ENCODE measurements at regions not wholly inside any gene's neighbourhood (a gene's known extent, or its start where the extent isn't known, plus 50 kb on each side); places are given as distances from the start of the nearest gene placed in this dataset.

GRCh38 chr11:28481616-28482480 is 373.7 kb downstream of the METTL15 start:
- CTCF ChIA-PET, result no interaction called here
- Histone ChIP-seq H3K4me1 (ENCODE audit: control insufficient read depth, insufficient read depth, low read length) (no peaks in the 10 kb centered on the region), H3K36me3 (ENCODE audit: control insufficient read depth, insufficient read depth, low read length) (no peaks in the 10 kb centered on the region), H3K4me3 (ENCODE audit: low read depth in 2 of 2, low read length in 2 of 2) (no peak overlapping the region), H3K27me3 (ENCODE audit: control insufficient read depth, insufficient read depth, low read length) (no peaks in the 10 kb centered on the region), H3K9me3 (ENCODE audit: control insufficient read depth, insufficient read depth, low read depth, low read length) (no peaks in the 10 kb centered on the region), H3K27ac (ENCODE audit: low read length) (no peak overlapping the region)
- no peak for TF ChIP-seq SIN3A (IDR thresholded peaks at IDR 0.05; ENCODE audit: borderline replicate concordance, insufficient read depth, low read depth, low read length)
- no peak for TF ChIP-seq REST (IDR thresholded peaks at IDR 0.05; ENCODE audit: insufficient read depth in 1 of 2, low read depth in 2 of 2, low read length in 1 of 2)
- TF ChIP-seq TCF7L2 (IDR thresholded peaks at IDR 0.05; ENCODE audit: low read depth, low read length), result no peak
- TF ChIP-seq POLR2AphosphoS5 (IDR thresholded peaks at IDR 0.05; ENCODE audit: low read depth, low read length), result no peak
- no peak for TF ChIP-seq CTCF (IDR thresholded peaks at IDR 0.05)
- DNase-seq (ENCODE audit: low read depth, low spot score), result no peak
- POLR2A ChIA-PET, result no interaction called here
- intact Hi-C loops (cut with micrococcal nuclease; ENCODE audit: unreplicated experiment), result no loop called here
- no peak for ATAC-seq
- in situ Hi-C loops (cut with HindIII; ENCODE audit: low pct_unique_long_range_greater_than_20kb, low sequenced_read_pairs), result no loop called here
- BruUV-seq (replicated peaks), result no TSS peak

GRCh38 chr11:28480406-28480805 is 372.2 kb downstream of the METTL15 start:
- Histone ChIP-seq H3K9me3 (ENCODE audit: control insufficient read depth, insufficient read depth, low read depth, low read length) (no peaks in the 10 kb centered on the region), H3K27me3 (ENCODE audit: control insufficient read depth, insufficient read depth, low read length) (no peaks in the 10 kb centered on the region), H3K27ac (ENCODE audit: low read length) (no peak overlapping the region), H3K4me3 (ENCODE audit: low read depth in 2 of 2, low read length in 2 of 2) (no peak overlapping the region), H3K36me3 (ENCODE audit: control insufficient read depth, insufficient read depth, low read length) (no peaks in the 10 kb centered on the region), H3K4me1 (ENCODE audit: control insufficient read depth, insufficient read depth, low read length) (no peaks in the 10 kb centered on the region)
- ATAC-seq (no peak), DNase-seq (ENCODE audit: low read depth, low spot score) (no peak)
- CTCF ChIA-PET, result interaction anchor here (0.6 kb wide), 1 partner anchor 715 kb away, joined by 4 read pairs; no protein-coding TSS in a partner anchor
- in situ Hi-C loops (cut with HindIII; ENCODE audit: low pct_unique_long_range_greater_than_20kb, low sequenced_read_pairs) (no loop called here), intact Hi-C loops (cut with micrococcal nuclease; ENCODE audit: unreplicated experiment) (no loop called here)
- BruUV-seq (replicated peaks), result no TSS peak
- no peak for TF ChIP-seq CTCF (IDR thresholded peaks at IDR 0.05)
- no peak for TF ChIP-seq POLR2AphosphoS5 (IDR thresholded peaks at IDR 0.05; ENCODE audit: low read depth, low read length)
- no peak for TF ChIP-seq REST (IDR thresholded peaks at IDR 0.05; ENCODE audit: insufficient read depth in 1 of 2, low read depth in 2 of 2, low read length in 1 of 2)
- POLR2A ChIA-PET, result no interaction called here
